GM12892 (cell line): ENCODE measurements at regions not wholly inside any gene's neighbourhood (a gene's known extent, or its start where the extent isn't known, plus 50 kb on each side); places are given as distances from the start of the nearest gene placed in this dataset.

Experiments
- POLR2A ChIP-seq: IDR thresholded peaks from 2 replicates; pipeline ENCODE4 v1.6.1; 2011; ENCODE audit warnings: low read depth, low read length, control low read depth
- TAF1 ChIP-seq: IDR thresholded peaks from 2 replicates; pipeline ENCODE4 v1.6.1; 2011; ENCODE audit warnings: low read depth, mild to moderate bottlenecking, control low read depth, low read length, borderline replicate concordance

DNA sequence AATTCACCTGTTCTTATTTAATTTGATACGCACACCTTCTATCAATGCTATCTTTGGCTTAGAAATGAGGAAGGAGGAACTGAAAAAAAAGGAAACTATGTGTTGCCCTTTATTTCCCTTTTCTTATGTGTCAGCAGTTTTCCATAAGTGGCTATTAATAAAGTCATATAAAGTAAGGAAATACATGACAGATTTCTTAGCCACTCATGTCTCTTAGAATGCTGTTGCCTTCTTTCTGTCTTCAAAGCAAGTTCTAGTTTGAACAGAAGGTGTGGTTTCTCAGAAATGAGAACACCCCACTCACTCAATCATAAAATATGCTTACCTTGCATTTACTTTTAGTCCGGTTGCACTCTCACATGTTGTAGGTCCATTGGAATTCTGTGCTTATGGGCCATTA lies 640.5 kb upstream of the GRM7 start:
- TF ChIP-seq POLR2A: no peak
- no peak for TF ChIP-seq TAF1
